GM10266 (cell line): ENCODE measurements at regions not wholly inside any gene's neighbourhood (a gene's known extent, or its start where the extent isn't known, plus 50 kb on each side); places are given as distances from the start of the nearest gene placed in this dataset.

Source experiments
- DNase-seq: peaks from one replicate; pipeline ENCODE4 v3.0.0; 2012; ENCODE audit errors: extremely low spot score
- CTCF ChIP-seq: IDR thresholded peaks from 2 replicates; pipeline ENCODE4 v1.5.1; 2012; ENCODE audit warnings: mild to moderate bottlenecking, low read depth; ENCODE audit not compliant: control insufficient read depth, insufficient read depth; ENCODE audit errors: missing control alignments

- no peak for TF ChIP-seq CTCF
Measured at GRCh38 chr3:72634128-72634527, 214.1 kb downstream of the SHQ1 start.

GRCh38 chr3:72633534-72633933 lies 214.7 kb downstream of the SHQ1 start:
- DNase-seq: no peak
- TF ChIP-seq CTCF: no peak

More at GRCh38 chr3:72634128-72634527, 214.1 kb downstream of the SHQ1 start:
- peak; percentile 38 for DNase-seq

- no peak for TF ChIP-seq CTCF
- no peak for DNase-seq
Measured at GRCh38 chr3:72633121-72633520, 215.1 kb downstream of the SHQ1 start.

- no peak for TF ChIP-seq CTCF
- DNase-seq: no peak
Measured at GRCh38 chr3:72632129-72632528, 216.1 kb downstream of the SHQ1 start.

- no peak for TF ChIP-seq CTCF
- no peak for DNase-seq
Measured at GRCh38 chr3:72630969-72631344, 217.3 kb downstream of the SHQ1 start.

- TF ChIP-seq CTCF: no peak
- no peak for DNase-seq
Measured at GRCh38 chr3:72630327-72630968, 217.8 kb downstream of the SHQ1 start.

- no peak for DNase-seq
- TF ChIP-seq CTCF: no peak
Measured at GRCh38 chr3:72629191-72629631, 219.0 kb downstream of the SHQ1 start.
